T-cell (primary cell): ENCODE measurements at regions not wholly inside any gene's neighbourhood (a gene's known extent, or its start where the extent isn't known, plus 50 kb on each side); places are given as distances from the start of the nearest gene placed in this dataset.
A peak's percentile ranks its signal among the peaks of the same experiment; 100 is the strongest.

Experiments
- ATAC-seq, 4 experiments: fragments of 200-7000 bp in 3 of 4; fragments of 150-1000 bp in 1 of 4; cut with Tn5 transposase; replicated peaks in 1 of 4; 1 replicate in 3 of 4; 2 replicates in 1 of 4; pipeline ENCODE4 v1.10.0; 2021; ENCODE audit warnings: moderate library complexity in 3 of 4, mild to moderate bottlenecking in 2 of 4, moderate number of reproducible peaks in 1 of 4
- CTCF ChIA-PET, 2 donors: fragments of 300-600 bp; sonication (Branson Sonifier 250); formaldehyde crosslinking; loops; one replicate each; lab custom pipeline; 2022; ENCODE audit warnings: antibody characterized with exemption in 2 of 2; lab: Charles Lee
- POLR2A ChIA-PET, 2 donors: fragments of 300-600 bp; sonication (Branson Sonifier 250); formaldehyde crosslinking; loops; one replicate each; lab custom pipeline; 2022; ENCODE audit warnings: antibody characterized with exemption in 2 of 2; lab: Charles Lee
- DNase-seq, 35 experiments: peaks; one replicate each; pipeline versions ENCODE4 v3.0.0 to v3.0.0-alpha.2; 2013 to 2023
- H3K27ac ChIP-seq: one replicate; pipeline ENCODE4 v1.5.1; 2013; ENCODE audit warnings: low read length
- H3K27me3 ChIP-seq, 2 experiments: replicated peaks in 1 of 2; 1 replicate in 1 of 2; 2 replicates in 1 of 2; pipeline versions ENCODE4 v1.6.1 to v1.7.0; 2013; ENCODE audit warnings: low read length in 1 of 2, mixed read lengths in 1 of 2; ENCODE audit not compliant: control insufficient read depth in 2 of 2, insufficient read depth in 2 of 2; ENCODE audit errors: extremely low read depth in 1 of 2
- H3K36me3 ChIP-seq, 2 donors: 1 replicate in 1 of 2; 2 replicates in 1 of 2; pipeline versions ENCODE4 v1.6.1 to v1.7.0; 2013; ENCODE audit warnings: low read length in 1 of 2; ENCODE audit not compliant: control insufficient read depth in 2 of 2, insufficient read depth in 1 of 2; ENCODE audit errors: extremely low read depth in 1 of 2
- H3K4me1 ChIP-seq, 2 experiments: 1 replicate in 1 of 2; 2 replicates in 1 of 2; pipeline versions ENCODE4 v1.6.1 to v1.7.0; 2013; ENCODE audit warnings: low read length in 2 of 2, mixed read lengths in 1 of 2; ENCODE audit not compliant: insufficient read depth in 2 of 2, control insufficient read depth in 1 of 2; ENCODE audit errors: extremely low read depth in 1 of 2
- H3K4me3 ChIP-seq, 2 donors: 1 replicate in 1 of 2; 2 replicates in 1 of 2; pipeline versions ENCODE4 v1.5.1 to v1.7.0; 2013; ENCODE audit warnings: mild to moderate bottlenecking in 2 of 2, low read length in 1 of 2, moderate library complexity in 1 of 2; ENCODE audit not compliant: control insufficient read depth in 1 of 2; ENCODE audit errors: extremely low read depth in 1 of 2
- H3K9me3 ChIP-seq: 2 replicates; pipeline ENCODE4 v1.7.0; 2013
- H3K27ac Mint-ChIP-seq, 2 donors: one replicate each; pipeline ENCODE4 v1.8.0; 2020 to 2021; ENCODE audit warnings: mild to moderate bottlenecking in 2 of 2, mixed read lengths in 2 of 2
- H3K27me3 Mint-ChIP-seq, 2 donors: one replicate each; pipeline ENCODE4 v1.8.0; 2021 to 2022; ENCODE audit warnings: mixed read lengths in 2 of 2
- H3K36me3 Mint-ChIP-seq: one replicate; pipeline ENCODE4 v1.8.0; 2021; ENCODE audit warnings: mixed read lengths
- H3K4me1 Mint-ChIP-seq, 3 donors: one replicate each; pipeline ENCODE4 v1.8.0; 2020 to 2022; ENCODE audit warnings: mixed read lengths in 3 of 3, mild to moderate bottlenecking in 1 of 3
- H3K4me3 Mint-ChIP-seq, 3 donors: one replicate each; pipeline ENCODE4 v1.8.0; 2020 to 2022; ENCODE audit warnings: mild to moderate bottlenecking in 3 of 3, mixed read lengths in 3 of 3, moderate library complexity in 3 of 3
- H3K9me3 Mint-ChIP-seq, 3 donors: one replicate each; pipeline ENCODE4 v1.8.0; 2020 to 2022; ENCODE audit warnings: mixed read lengths in 3 of 3
- WGBS: methylation state at CpG from one replicate; pipeline ENCODE4 v1.1.5; 2013; ENCODE audit warnings: missing lambda C conversion rate; ENCODE audit not compliant: insufficient coverage; 5-methylcytosine and 5-hydroxymethylcytosine counted together

DNA sequence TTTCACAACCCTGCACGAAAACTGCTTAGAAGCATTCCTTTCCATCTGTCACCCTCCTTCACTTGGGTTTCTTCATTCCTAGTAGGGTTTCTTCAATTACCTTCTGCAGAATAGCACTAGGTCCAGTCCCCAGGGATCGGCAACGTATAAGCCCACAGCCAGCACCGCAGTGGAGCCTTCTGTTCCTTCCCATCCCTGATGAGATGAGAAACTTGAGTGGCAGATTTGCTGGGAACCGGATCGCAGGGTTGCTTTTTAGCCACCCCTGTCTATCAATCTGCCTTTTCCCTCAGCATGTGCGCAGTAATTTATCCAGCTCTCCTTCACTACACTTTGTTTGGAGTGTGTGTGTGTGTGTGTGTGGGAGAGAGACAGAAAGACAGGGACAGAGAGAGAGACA, 94.2 kb downstream of the CD8B2 start:
- Histone ChIP-seq H3K9me3 (no peaks in the 10 kb centered on the region), H3K4me3 (no peak overlapping the region)
- peak overlapping the region in 1 of 2 donors; percentile 28 for H3K27ac Mint-ChIP-seq

DNA sequence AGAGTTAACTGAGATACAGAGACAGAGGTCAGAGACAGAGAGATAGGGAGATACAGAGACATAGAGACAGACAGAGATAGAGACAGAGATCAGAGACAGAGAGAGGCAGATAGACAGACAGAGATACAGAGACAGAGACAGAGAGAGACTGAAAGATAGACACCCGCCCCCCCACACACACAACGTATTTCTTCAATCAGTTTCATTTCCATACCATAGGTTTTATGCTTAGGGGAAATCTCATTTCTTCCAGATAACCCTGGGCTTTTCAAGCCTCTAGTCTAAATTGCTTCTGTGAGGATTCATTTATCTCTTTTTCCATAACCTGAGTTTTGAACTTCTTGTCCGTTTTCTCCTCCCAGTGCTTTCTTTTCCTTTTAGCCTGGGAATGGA, 94.6 kb downstream of the CD8B2 start:
- ATAC-seq: peak in 3 of 4 experiments; percentile 18 to 41 (median 28)
- no CpG with 5 or more reads among the region's 3 CpGs for WGBS
- Histone ChIP-seq H3K9me3 (no peaks in the 10 kb centered on the region), H3K27me3 (peaks cover 2 to 44% of the 10 kb centered on the region in 2 experiments), H3K36me3 (no peaks in the 10 kb centered on the region), H3K4me1 (peaks cover 0 to 8% of the 10 kb centered on the region in 2 experiments), H3K4me3 (peak overlapping the region; percentile 39 to 90), H3K27ac (no peak overlapping the region)
- no peaks in the 10 kb centered on the region for H3K36me3 Mint-ChIP-seq
- POLR2A ChIA-PET: interaction anchor here in 1 of 2 donors (0.6 kb wide), 1 partner anchor 549 kb away, joined by 3 read pairs; no protein-coding TSS in a partner anchor
- peak overlapping the region; percentile 67 to 88 (median 86) for H3K4me3 Mint-ChIP-seq
- peaks cover 38 to 64% of the 10 kb centered on the region in 2 donors for H3K27me3 Mint-ChIP-seq
- CTCF ChIA-PET: interaction anchor here (0.6 to 1.3 kb wide), 10 partner anchors 10 to 1954 kb away, joined by 3 to 8 read pairs (median 5); no protein-coding TSS in a partner anchor
- no peaks in the 10 kb centered on the region for H3K9me3 Mint-ChIP-seq
- DNase-seq: no peak
- H3K4me1 Mint-ChIP-seq: peaks cover 11 to 23% (median 16%) of the 10 kb centered on the region in 3 donors
- no peak overlapping the region for H3K27ac Mint-ChIP-seq

More for the DNA sequence above, 94.2 kb downstream of the CD8B2 start:
- Histone ChIP-seq H3K4me1 (peaks cover 0 to 8% of the 10 kb centered on the region in 2 experiments), H3K27me3 (peaks cover 0 to 44% of the 10 kb centered on the region in 2 experiments), H3K36me3 (no peaks in the 10 kb centered on the region), H3K27ac (no peak overlapping the region)
- peaks cover 38 to 64% of the 10 kb centered on the region in 2 donors for H3K27me3 Mint-ChIP-seq
- peaks cover 11 to 23% (median 16%) of the 10 kb centered on the region in 3 donors for H3K4me1 Mint-ChIP-seq
- H3K9me3 Mint-ChIP-seq: no peaks in the 10 kb centered on the region
- no peaks in the 10 kb centered on the region for H3K36me3 Mint-ChIP-seq
- ChIA-PET CTCF (no interaction called here), POLR2A (interaction anchor here in 1 of 2 donors (0.6 kb wide), 1 partner anchor 550 kb away, joined by 3 read pairs; no protein-coding TSS in a partner anchor)
- peak overlapping the region; percentile 67 to 88 (median 86) for H3K4me3 Mint-ChIP-seq
- DNase-seq: no peak
- no CpG with 5 or more reads among the region's 7 CpGs for WGBS
- no peak for ATAC-seq

DNA sequence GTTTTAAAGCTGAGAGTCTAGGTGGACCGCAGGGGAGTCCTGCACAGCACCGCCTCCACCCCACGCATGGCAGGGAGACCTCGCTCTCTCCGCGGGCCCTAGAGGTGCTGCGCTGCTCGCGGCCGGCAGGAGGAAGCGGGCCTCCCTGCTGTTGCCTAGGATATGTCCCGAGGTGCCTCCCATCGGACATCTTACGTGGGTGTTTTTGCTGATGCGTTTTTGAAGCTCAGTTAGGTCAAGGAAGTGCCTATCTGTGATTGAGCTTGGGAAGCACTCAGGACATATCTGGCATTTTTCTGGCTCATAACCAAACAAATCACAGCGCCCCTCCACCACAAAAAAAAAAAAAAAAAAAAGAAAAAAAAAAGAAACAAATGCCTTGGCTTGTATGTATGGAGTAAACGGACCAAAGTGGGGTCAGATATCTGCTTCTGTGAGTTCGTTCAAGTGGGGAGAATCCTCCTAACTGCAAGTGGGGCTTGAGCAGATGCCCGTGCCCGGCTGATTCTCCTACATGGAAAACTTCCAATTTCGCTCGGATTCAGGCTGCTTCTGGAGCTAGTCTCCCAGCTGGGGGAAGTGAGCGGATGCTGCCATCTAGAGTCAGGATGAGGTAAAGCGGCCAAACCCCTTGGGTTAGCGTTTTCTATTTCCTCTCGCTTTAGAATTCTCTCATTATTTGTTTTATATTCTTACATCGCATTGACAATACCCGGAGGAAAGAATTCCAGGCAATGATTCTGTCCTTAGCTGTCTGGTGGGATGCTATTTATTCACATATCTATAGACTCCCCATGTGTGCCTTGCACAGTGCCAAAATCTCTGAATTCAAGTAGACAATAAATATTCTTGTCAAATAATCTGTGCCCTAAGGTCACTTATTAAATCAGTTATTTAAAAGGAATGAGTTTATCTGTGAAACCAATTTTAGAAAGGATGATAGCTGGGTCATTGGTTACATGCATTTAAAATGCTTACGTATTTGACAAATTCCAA, 95.3 kb downstream of the CD8B2 start:
- no peak overlapping the region for H3K27ac ChIP-seq
- peak overlapping the region; percentile 39 to 90 for H3K4me3 ChIP-seq
- no peaks in the 10 kb centered on the region for H3K9me3 ChIP-seq
- Mint-ChIP-seq H3K27ac (peak overlapping the region in 1 of 2 donors; percentile 2), H3K27me3 (peaks cover 38 to 68% of the 10 kb centered on the region in 2 donors), H3K36me3 (no peaks in the 10 kb centered on the region), H3K4me3 (peak overlapping the region; percentile 67 to 88 (median 86)), H3K4me1 (peaks cover 13 to 27% (median 19%) of the 10 kb centered on the region in 3 donors), H3K9me3 (no peaks in the 10 kb centered on the region)
- ChIA-PET CTCF (interaction anchor here (0.6 to 1.5 kb wide), 17 partner anchors 9 to 1953 kb away, joined by 3 to 8 read pairs (median 4); no protein-coding TSS in a partner anchor), POLR2A (interaction anchor here (0.5 to 0.8 kb wide), 3 partner anchors 549 to 1240 kb away, joined by 3 read pairs; no protein-coding TSS in a partner anchor)
- peaks cover 2 to 46% of the 10 kb centered on the region in 2 experiments for H3K27me3 ChIP-seq
- ATAC-seq: peak; percentile 69 to 86 (median 82)
- peak; percentile 11 to 74 (median 42) for DNase-seq
- no peaks in the 10 kb centered on the region for H3K36me3 ChIP-seq
- H3K4me1 ChIP-seq: peaks cover 0 to 8% of the 10 kb centered on the region in 2 experiments
- WGBS: 9% methylated on average over 9 of the region's 29 CpGs

DNA sequence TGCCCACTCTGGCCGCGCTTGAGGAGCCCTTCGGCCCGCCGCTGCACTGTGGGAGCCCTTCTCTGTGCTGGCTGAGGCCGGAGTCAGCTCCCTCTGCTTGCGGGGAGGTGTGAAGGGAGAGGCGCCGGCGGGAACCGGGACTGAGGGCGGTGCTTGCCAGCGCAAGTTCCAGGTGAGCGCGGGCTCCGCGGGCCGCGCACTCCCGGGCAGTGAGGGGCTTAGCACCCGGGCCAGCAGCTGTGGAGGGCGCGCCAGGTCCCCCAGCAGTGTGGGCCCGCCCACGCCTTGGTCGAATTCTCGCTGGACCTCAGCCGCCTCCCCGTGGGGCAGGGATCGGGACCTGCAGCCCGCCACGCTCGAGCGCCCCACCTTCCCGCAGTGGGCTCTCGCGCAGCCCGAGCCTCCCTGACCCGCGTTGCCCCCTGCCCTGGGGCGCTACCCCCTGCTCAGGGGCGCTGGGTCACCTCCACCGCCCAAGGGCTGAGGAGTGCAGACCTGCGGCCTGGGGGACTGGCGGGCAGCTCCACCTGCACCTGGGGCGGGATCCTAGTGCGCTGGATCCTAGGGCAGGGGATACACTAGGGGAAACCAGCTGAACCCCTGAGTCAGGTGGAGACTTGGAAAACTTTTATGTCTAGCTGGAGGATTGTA, 97.3 kb downstream of the CD8B2 start:
- H3K27me3 Mint-ChIP-seq: peaks cover 27 to 50% of the 10 kb centered on the region in 2 donors
- ChIA-PET POLR2A (no interaction called here), CTCF (interaction anchor here in 1 of 2 donors (0.7 kb wide), 1 partner anchor 11 kb away, joined by 3 read pairs; no protein-coding TSS in a partner anchor)
- no peaks in the 10 kb centered on the region for H3K36me3 Mint-ChIP-seq
- no peak overlapping the region for H3K27ac Mint-ChIP-seq
- H3K4me1 Mint-ChIP-seq: peaks cover 14 to 29% (median 19%) of the 10 kb centered on the region in 3 donors
- 76% methylated on average over 47 of the region's 47 CpGs for WGBS
- no peaks in the 10 kb centered on the region for H3K9me3 Mint-ChIP-seq
- H3K27ac ChIP-seq: no peak overlapping the region
- peaks cover 2 to 39% of the 10 kb centered on the region in 2 experiments for H3K27me3 ChIP-seq
- H3K4me3 ChIP-seq: no peak overlapping the region
- no peaks in the 10 kb centered on the region for H3K9me3 ChIP-seq
- H3K36me3 ChIP-seq: no peaks in the 10 kb centered on the region
- ATAC-seq: no peak
- peaks cover 0 to 8% of the 10 kb centered on the region in 2 experiments for H3K4me1 ChIP-seq
- H3K4me3 Mint-ChIP-seq: no peak overlapping the region
- DNase-seq: no peak

DNA sequence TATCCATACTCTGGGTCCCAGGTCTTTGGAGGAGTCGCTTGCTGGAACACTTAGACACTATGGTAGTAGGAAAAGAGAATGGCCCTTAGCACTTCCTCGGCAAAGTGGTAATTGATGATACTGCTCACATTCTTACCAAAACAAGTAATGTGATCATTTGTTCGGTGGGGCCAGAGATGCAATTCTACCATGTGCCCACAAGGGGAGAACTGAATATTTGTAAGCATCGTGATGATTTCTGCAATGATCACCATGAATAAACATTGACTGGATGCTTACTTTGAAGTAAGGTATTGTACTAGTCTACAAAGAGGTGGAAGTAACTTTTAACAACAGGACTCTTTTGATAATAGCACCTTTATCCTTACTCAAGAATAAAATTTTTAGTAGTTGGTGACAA, 109.7 kb downstream of the CD8B2 start:
- H3K4me1 Mint-ChIP-seq: no peaks in the 10 kb centered on the region
- no peak overlapping the region for H3K27ac Mint-ChIP-seq
- WGBS: no CpG with 5 or more reads among the region's 4 CpGs
- H3K36me3 Mint-ChIP-seq: no peaks in the 10 kb centered on the region
- ATAC-seq: no peak
- no peaks in the 10 kb centered on the region for H3K9me3 Mint-ChIP-seq
- CTCF ChIA-PET: no interaction called here
- POLR2A ChIA-PET: no interaction called here
- Histone ChIP-seq H3K4me1 (no peaks in the 10 kb centered on the region), H3K36me3 (no peaks in the 10 kb centered on the region), H3K27me3 (peaks cover 0 to 5% of the 10 kb centered on the region in 2 experiments), H3K27ac (no peak overlapping the region), H3K4me3 (no peak overlapping the region), H3K9me3 (no peaks in the 10 kb centered on the region)
- no peak overlapping the region for H3K4me3 Mint-ChIP-seq
- H3K27me3 Mint-ChIP-seq: peaks cover 21 to 25% of the 10 kb centered on the region in 2 donors
- no peak for DNase-seq

DNA sequence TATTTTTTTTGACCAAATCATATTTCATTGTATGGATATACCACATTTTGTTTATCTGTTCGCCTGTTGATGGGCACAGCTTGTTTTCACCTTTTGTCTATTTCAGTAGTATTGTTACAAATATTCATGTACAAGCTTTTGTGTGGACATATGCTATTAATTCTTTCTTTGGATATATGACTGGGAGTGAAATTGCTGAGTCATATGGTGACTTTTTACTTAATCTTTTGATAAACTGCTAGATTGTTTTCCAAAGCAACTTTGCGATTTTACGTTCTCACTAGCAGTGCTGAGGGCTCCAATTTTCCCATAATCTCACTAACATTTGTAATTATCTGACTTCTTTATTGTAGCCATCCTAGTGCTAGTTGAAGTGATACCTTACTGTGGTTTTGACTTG, 112.4 kb downstream of the CD8B2 start:
- Histone ChIP-seq H3K36me3 (no peaks in the 10 kb centered on the region), H3K4me3 (no peak overlapping the region), H3K27ac (no peak overlapping the region), H3K4me1 (no peaks in the 10 kb centered on the region), H3K9me3 (no peaks in the 10 kb centered on the region), H3K27me3 (peaks cover 0 to 6% of the 10 kb centered on the region in 2 experiments)
- Mint-ChIP-seq H3K27ac (no peak overlapping the region), H3K27me3 (peaks cover 18 to 23% of the 10 kb centered on the region in 2 donors), H3K4me3 (no peak overlapping the region), H3K4me1 (no peaks in the 10 kb centered on the region), H3K36me3 (no peaks in the 10 kb centered on the region), H3K9me3 (no peaks in the 10 kb centered on the region)
- POLR2A ChIA-PET: no interaction called here
- ATAC-seq (no peak), DNase-seq (no peak)
- WGBS: no CpG with 5 or more reads among the region's 3 CpGs
- CTCF ChIA-PET: no interaction called here
